Right cardiac atrium (tissue), 5 donors: ENCODE measurements at regions not wholly inside any gene's neighbourhood (a gene's known extent, or its start where the extent isn't known, plus 50 kb on each side); places are given as distances from the start of the nearest gene placed in this dataset.
"Not testable (repeated sequence)": the region's sequence is repeated elsewhere in the genome, so short reads cannot be mapped to it uniquely, and the experiment has no call there.

Experiments used
- ATAC-seq, 2 donors: fragments of 200-7000 bp; cut with Tn5 transposase; one replicate each; pipeline versions ENCODE4 v1.8.0 to v1.9.1; 2020; ENCODE audit warnings: moderate library complexity in 2 of 2, mild to moderate bottlenecking in 1 of 2
- DNase-seq, 3 donors: peaks; one replicate each; pipeline ENCODE4 v3.0.0-alpha.2; 2020
- H3K27ac ChIP-seq: one replicate; pipeline ENCODE4 v1.5.1; 2013; ENCODE audit warnings: mild to moderate bottlenecking, low read length, control low read depth, moderate library complexity
- H3K27me3 ChIP-seq: one replicate; pipeline ENCODE4 v1.6.1; 2013; ENCODE audit not compliant: control insufficient read depth, insufficient read depth
- H3K4me1 ChIP-seq: one replicate; pipeline ENCODE4 v1.6.1; 2013; ENCODE audit warnings: low read length; ENCODE audit not compliant: control insufficient read depth, insufficient read depth
- H3K4me3 ChIP-seq: one replicate; pipeline ENCODE4 v1.5.1; 2013; ENCODE audit warnings: low read length, control low read depth
- H3K9me3 ChIP-seq: one replicate; pipeline ENCODE4 v1.6.1; 2013; ENCODE audit warnings: low read length; ENCODE audit not compliant: control insufficient read depth
- WGBS: extraction: QIAGEN DNeasy Blood & Tissue Kit; methylation state at CpG from one replicate; pipeline ENCODE4 v1.1.7; 2013; 5-methylcytosine and 5-hydroxymethylcytosine counted together
- intact Hi-C, 4 donors: fragments of 100-400 bp; cut with DNase I; formaldehyde crosslinking; loops; one replicate each; pipeline versions ENCODE4 v1.11.0 to v1.14.0; 2022 to 2023
- donor health status: healthy with polysubstance abuse.
- donor health status: DM: no; HTN: yes; CAD: no.
- donor health status: DM: no; HTN: no; CAD: no.
- donor health status: DM: no; HTN: yes; CAD: no; lungs with severe emphysema.
- donor health status: DM: yes; HTN: yes; CAD: no.

- 64% methylated on average over 1 of the region's 1 CpG for WGBS
- ATAC-seq (no peak), DNase-seq (no peak)
- no peaks in the 10 kb centered on the region for H3K4me1 ChIP-seq
- no peak overlapping the region for H3K27ac ChIP-seq
- no peaks in the 10 kb centered on the region for H3K27me3 ChIP-seq
- no peak overlapping the region for H3K4me3 ChIP-seq
- intact Hi-C loops, result no loop called here
- H3K9me3 ChIP-seq, result no peaks in the 10 kb centered on the region
Observed at GRCh38 chr4:31246856-31247255, 526.7 kb downstream of the PCDH7 start.

- DNase-seq, result peak in 1 of 3 donors; percentile 23
- ATAC-seq, result no peak
- no peak overlapping the region for H3K27ac ChIP-seq
- H3K4me1 ChIP-seq, result no peaks in the 10 kb centered on the region
- no peaks in the 10 kb centered on the region for H3K9me3 ChIP-seq
- no peaks in the 10 kb centered on the region for H3K27me3 ChIP-seq
- no peak overlapping the region for H3K4me3 ChIP-seq
- intact Hi-C loops, result no loop called here
- 96% methylated on average over 15 of the region's 15 CpGs for WGBS
Observed at GRCh38 chr4:31259119-31259518, 539.0 kb downstream of the PCDH7 start.

GRCh38 chr4:31261632-31262031, 541.5 kb downstream of the PCDH7 start:
- no peaks in the 10 kb centered on the region for H3K9me3 ChIP-seq
- no peaks in the 10 kb centered on the region for H3K4me1 ChIP-seq
- H3K4me3 ChIP-seq, result no peak overlapping the region
- H3K27me3 ChIP-seq, result no peaks in the 10 kb centered on the region
- 23% methylated on average over 2 of the region's 2 CpGs for WGBS
- DNase-seq (no peak), ATAC-seq (no peak)
- intact Hi-C loops, result no loop called here
- H3K27ac ChIP-seq, result no peak overlapping the region

GRCh38 chr4:31266094-31266493, 545.9 kb downstream of the PCDH7 start:
- H3K27ac ChIP-seq, H3K4me1 ChIP-seq, H3K9me3 ChIP-seq, H3K4me3 ChIP-seq, intact Hi-C loops, H3K27me3 ChIP-seq, ATAC-seq, DNase-seq: not testable (repeated sequence)
- 96% methylated on average over 4 of the region's 4 CpGs for WGBS

GRCh38 chr4:31272331-31273061, 552.3 kb downstream of the PCDH7 start:
- Histone ChIP-seq H3K9me3 (no peaks in the 10 kb centered on the region), H3K27me3 (no peaks in the 10 kb centered on the region), H3K4me3 (no peak overlapping the region), H3K27ac (no peak overlapping the region), H3K4me1 (no peaks in the 10 kb centered on the region)
- no peak for ATAC-seq
- WGBS, result 86% methylated on average over 6 of the region's 6 CpGs
- intact Hi-C loops, result no loop called here
- no peak for DNase-seq

- no peak overlapping the region for H3K4me3 ChIP-seq
- intact Hi-C loops, result no loop called here
- H3K9me3 ChIP-seq, result no peaks in the 10 kb centered on the region
- no peak for ATAC-seq
- H3K27me3 ChIP-seq, result no peaks in the 10 kb centered on the region
- DNase-seq, result no peak
- no peak overlapping the region for H3K27ac ChIP-seq
- H3K4me1 ChIP-seq, result no peaks in the 10 kb centered on the region
Observed at GRCh38 chr4:31275906-31276305, 555.7 kb downstream of the PCDH7 start.

GRCh38 chr4:31283679-31284078, 563.5 kb downstream of the PCDH7 start:
- Histone ChIP-seq H3K9me3 (no peaks in the 10 kb centered on the region), H3K27me3 (no peaks in the 10 kb centered on the region), H3K4me1 (no peaks in the 10 kb centered on the region), H3K4me3 (no peak overlapping the region), H3K27ac (no peak overlapping the region)
- intact Hi-C loops, result no loop called here
- ATAC-seq, result no peak
- no peak for DNase-seq
- 80% methylated on average over 4 of the region's 4 CpGs for WGBS

- no peak for DNase-seq
- no peak for ATAC-seq
- no peak overlapping the region for H3K27ac ChIP-seq
- no peaks in the 10 kb centered on the region for H3K4me1 ChIP-seq
- no peaks in the 10 kb centered on the region for H3K9me3 ChIP-seq
- H3K4me3 ChIP-seq, result no peak overlapping the region
- H3K27me3 ChIP-seq, result no peaks in the 10 kb centered on the region
- intact Hi-C loops, result no loop called here
- whole genome bisulfite sequencing, result 41% methylated on average over 3 of the region's 3 CpGs
Observed at GRCh38 chr4:31290836-31291235, 570.7 kb downstream of the PCDH7 start.

GRCh38 chr4:31291238-31291637, 571.1 kb downstream of the PCDH7 start:
- Histone ChIP-seq H3K4me3 (no peak overlapping the region), H3K9me3 (no peaks in the 10 kb centered on the region), H3K27ac (no peak overlapping the region), H3K4me1 (no peaks in the 10 kb centered on the region), H3K27me3 (no peaks in the 10 kb centered on the region)
- 58% methylated on average over 1 of the region's 1 CpG for WGBS
- DNase-seq, result no peak
- ATAC-seq, result no peak
- intact Hi-C loops, result no loop called here

GRCh38 chr4:31294655-31295480, 574.7 kb downstream of the PCDH7 start:
- ATAC-seq (no peak), DNase-seq (no peak)
- 86% methylated on average over 7 of the region's 7 CpGs for WGBS
- intact Hi-C loops, result no loop called here
- Histone ChIP-seq H3K4me3 (no peak overlapping the region), H3K27me3 (no peaks in the 10 kb centered on the region), H3K4me1 (no peaks in the 10 kb centered on the region), H3K9me3 (no peaks in the 10 kb centered on the region), H3K27ac (no peak overlapping the region)

- H3K4me1 ChIP-seq, result no peaks in the 10 kb centered on the region
- DNase-seq (no peak), ATAC-seq (no peak)
- no peak overlapping the region for H3K4me3 ChIP-seq
- intact Hi-C loops, result no loop called here
- no peaks in the 10 kb centered on the region for H3K9me3 ChIP-seq
- 82% methylated on average over 1 of the region's 1 CpG for WGBS
- no peaks in the 10 kb centered on the region for H3K27me3 ChIP-seq
- H3K27ac ChIP-seq, result no peak overlapping the region
Observed at GRCh38 chr4:31298737-31299136, 578.6 kb downstream of the PCDH7 start.
